Sigmoid colon (tissue), 4 donors: ENCODE measurements at regions not wholly inside any gene's neighbourhood (a gene's known extent, or its start where the extent isn't known, plus 50 kb on each side); places are given as distances from the start of the nearest gene placed in this dataset.

ENCODE experiments used
- POLR2A ChIP-seq, 2 donors: fragments of 450-650 bp; IDR thresholded peaks; one replicate each; pipeline ENCODE4 v1.6.1; 2016; ENCODE audit warnings: antibody characterized with exemption in 2 of 2, mild to moderate bottlenecking in 2 of 2, moderate library complexity in 2 of 2
- POLR2AphosphoS5 ChIP-seq, 4 donors: sonication (generic); formaldehyde crosslinking; IDR thresholded peaks; one replicate each; pipeline ENCODE4 v1.6.1; 2017; ENCODE audit warnings: antibody characterized with exemption in 4 of 4
- TF ChIP-seq, protein P1 (sequence below), 4 experiments: fragments of 450-650 bp in 3 of 4; fragments of 200-600 bp in 1 of 4; IDR thresholded peaks; one replicate each; pipeline ENCODE4 v1.5.1; 2016 to 2019; ENCODE audit warnings: antibody characterized with exemption in 4 of 4, mild to moderate bottlenecking in 3 of 4, moderate library complexity in 2 of 4

DNA sequence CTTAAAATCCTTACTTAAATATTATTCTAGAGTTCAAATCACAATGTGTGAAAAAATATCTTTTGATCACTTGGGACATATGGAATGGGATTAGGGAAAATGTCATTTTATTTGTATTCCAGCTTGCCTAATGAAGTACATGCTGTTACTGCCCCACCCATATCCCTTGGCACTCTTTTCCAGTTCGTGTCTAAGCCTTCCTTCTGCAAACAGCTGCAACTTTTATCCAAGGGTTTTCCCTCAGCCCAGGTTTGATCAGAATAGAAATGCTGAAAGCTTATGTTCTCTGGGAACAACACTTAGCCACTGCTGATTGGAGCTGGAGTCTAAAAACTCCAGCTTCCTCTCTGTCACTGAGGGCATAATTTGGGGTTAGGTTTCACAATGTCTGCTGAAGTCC is 214.1 kb upstream of the FAM3C start:
- TF ChIP-seq, protein P1, sequence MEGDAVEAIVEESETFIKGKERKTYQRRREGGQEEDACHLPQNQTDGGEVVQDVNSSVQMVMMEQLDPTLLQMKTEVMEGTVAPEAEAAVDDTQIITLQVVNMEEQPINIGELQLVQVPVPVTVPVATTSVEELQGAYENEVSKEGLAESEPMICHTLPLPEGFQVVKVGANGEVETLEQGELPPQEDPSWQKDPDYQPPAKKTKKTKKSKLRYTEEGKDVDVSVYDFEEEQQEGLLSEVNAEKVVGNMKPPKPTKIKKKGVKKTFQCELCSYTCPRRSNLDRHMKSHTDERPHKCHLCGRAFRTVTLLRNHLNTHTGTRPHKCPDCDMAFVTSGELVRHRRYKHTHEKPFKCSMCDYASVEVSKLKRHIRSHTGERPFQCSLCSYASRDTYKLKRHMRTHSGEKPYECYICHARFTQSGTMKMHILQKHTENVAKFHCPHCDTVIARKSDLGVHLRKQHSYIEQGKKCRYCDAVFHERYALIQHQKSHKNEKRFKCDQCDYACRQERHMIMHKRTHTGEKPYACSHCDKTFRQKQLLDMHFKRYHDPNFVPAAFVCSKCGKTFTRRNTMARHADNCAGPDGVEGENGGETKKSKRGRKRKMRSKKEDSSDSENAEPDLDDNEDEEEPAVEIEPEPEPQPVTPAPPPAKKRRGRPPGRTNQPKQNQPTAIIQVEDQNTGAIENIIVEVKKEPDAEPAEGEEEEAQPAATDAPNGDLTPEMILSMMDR (IDR thresholded peaks at IDR 0.05): no peak
- TF ChIP-seq POLR2A (IDR thresholded peaks at IDR 0.05): no peak
- no peak for TF ChIP-seq POLR2AphosphoS5 (IDR thresholded peaks at IDR 0.05)
